ENCODE measurements at regions not wholly inside any gene's neighbourhood (a gene's known extent, or its start where the extent isn't known, plus 50 kb on each side); places are given as distances from the start of the nearest gene placed in this dataset.

DNA sequence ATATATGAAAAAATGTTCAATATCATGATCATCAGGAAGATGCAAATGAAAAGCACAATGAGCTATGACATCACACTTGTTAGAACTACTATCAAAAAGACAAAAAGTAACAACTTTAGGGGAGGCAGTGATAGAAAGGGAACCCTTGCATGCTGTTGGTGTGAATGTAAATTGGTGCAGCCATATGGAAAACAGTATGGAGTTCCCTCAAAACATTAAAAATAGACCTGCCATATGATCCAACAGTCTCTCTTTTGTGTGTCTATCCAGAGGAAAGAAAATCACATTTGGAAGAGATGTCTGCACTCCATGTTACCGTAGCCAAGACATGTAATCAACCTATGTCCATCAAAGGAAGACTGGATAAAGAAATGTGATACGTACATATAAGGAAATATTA is 92.3 kb upstream of the ALKAL2 start:
- TF ChIP-seq, protein P1, sequence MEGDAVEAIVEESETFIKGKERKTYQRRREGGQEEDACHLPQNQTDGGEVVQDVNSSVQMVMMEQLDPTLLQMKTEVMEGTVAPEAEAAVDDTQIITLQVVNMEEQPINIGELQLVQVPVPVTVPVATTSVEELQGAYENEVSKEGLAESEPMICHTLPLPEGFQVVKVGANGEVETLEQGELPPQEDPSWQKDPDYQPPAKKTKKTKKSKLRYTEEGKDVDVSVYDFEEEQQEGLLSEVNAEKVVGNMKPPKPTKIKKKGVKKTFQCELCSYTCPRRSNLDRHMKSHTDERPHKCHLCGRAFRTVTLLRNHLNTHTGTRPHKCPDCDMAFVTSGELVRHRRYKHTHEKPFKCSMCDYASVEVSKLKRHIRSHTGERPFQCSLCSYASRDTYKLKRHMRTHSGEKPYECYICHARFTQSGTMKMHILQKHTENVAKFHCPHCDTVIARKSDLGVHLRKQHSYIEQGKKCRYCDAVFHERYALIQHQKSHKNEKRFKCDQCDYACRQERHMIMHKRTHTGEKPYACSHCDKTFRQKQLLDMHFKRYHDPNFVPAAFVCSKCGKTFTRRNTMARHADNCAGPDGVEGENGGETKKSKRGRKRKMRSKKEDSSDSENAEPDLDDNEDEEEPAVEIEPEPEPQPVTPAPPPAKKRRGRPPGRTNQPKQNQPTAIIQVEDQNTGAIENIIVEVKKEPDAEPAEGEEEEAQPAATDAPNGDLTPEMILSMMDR (IDR thresholded peaks at IDR 0.05 in 2 of 3, conservative IDR thresholded peaks at IDR 0.05 in 1 of 3; ENCODE audit: borderline replicate concordance in 1 of 3, insufficient read depth in 1 of 3, low read depth in 2 of 3, low read length in 2 of 3), result no peak
- TF ChIP-seq SP1 (IDR thresholded peaks at IDR 0.05; ENCODE audit: low read depth) (no peak), EZH2 (IDR thresholded peaks at IDR 0.05) (no peak), CBX3 (IDR thresholded peaks at IDR 0.05; ENCODE audit: low read depth) (no peak)
- TF ChIP-seq, protein P2, sequence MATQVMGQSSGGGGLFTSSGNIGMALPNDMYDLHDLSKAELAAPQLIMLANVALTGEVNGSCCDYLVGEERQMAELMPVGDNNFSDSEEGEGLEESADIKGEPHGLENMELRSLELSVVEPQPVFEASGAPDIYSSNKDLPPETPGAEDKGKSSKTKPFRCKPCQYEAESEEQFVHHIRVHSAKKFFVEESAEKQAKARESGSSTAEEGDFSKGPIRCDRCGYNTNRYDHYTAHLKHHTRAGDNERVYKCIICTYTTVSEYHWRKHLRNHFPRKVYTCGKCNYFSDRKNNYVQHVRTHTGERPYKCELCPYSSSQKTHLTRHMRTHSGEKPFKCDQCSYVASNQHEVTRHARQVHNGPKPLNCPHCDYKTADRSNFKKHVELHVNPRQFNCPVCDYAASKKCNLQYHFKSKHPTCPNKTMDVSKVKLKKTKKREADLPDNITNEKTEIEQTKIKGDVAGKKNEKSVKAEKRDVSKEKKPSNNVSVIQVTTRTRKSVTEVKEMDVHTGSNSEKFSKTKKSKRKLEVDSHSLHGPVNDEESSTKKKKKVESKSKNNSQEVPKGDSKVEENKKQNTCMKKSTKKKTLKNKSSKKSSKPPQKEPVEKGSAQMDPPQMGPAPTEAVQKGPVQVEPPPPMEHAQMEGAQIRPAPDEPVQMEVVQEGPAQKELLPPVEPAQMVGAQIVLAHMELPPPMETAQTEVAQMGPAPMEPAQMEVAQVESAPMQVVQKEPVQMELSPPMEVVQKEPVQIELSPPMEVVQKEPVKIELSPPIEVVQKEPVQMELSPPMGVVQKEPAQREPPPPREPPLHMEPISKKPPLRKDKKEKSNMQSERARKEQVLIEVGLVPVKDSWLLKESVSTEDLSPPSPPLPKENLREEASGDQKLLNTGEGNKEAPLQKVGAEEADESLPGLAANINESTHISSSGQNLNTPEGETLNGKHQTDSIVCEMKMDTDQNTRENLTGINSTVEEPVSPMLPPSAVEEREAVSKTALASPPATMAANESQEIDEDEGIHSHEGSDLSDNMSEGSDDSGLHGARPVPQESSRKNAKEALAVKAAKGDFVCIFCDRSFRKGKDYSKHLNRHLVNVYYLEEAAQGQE (IDR thresholded peaks at IDR 0.05; ENCODE audit: low read depth), result no peak
- TF ChIP-seq, protein P3, sequence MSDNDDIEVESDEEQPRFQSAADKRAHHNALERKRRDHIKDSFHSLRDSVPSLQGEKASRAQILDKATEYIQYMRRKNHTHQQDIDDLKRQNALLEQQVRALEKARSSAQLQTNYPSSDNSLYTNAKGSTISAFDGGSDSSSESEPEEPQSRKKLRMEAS (IDR thresholded peaks at IDR 0.05), result no peak

Data from HCT116 (cell line).